ENCODE measurements at regions not wholly inside any gene's neighbourhood (a gene's known extent, or its start where the extent isn't known, plus 50 kb on each side); places are given as distances from the start of the nearest gene placed in this dataset.

- DNase-seq, result no peak
Observed at GRCh38 chr1:105934806-105935205, 1121.7 kb upstream of the PRMT6 start.

GRCh38 chr1:105964879-105965278 is 1091.6 kb upstream of the PRMT6 start:
- no peak overlapping the region for H3K9ac ChIP-seq (ENCODE audit: low read length)
- H3K27ac ChIP-seq (ENCODE audit: low read length), result no peak overlapping the region
- no peak overlapping the region for H3K4me3 ChIP-seq (ENCODE audit: low read length)
- H2AFZ ChIP-seq (ENCODE audit: low read length), result no peak overlapping the region
- H3K9me2 ChIP-seq (replicated peaks; ENCODE audit: insufficient read depth, low read length), result no peaks in the 10 kb centered on the region; the same call in 1 of the 2 replicates
- H3K4me2 ChIP-seq (ENCODE audit: low read depth, low read length, poor library complexity, severe bottlenecking), result no peak overlapping the region
- DNase-seq, result no peak
- H4K20me1 ChIP-seq (ENCODE audit: insufficient read depth, low read depth, low read length), result no peaks in the 10 kb centered on the region
- no peaks in the 10 kb centered on the region for H3K27me3 ChIP-seq (ENCODE audit: low read length)
- no peaks in the 10 kb centered on the region for H3K4me1 ChIP-seq (ENCODE audit: low read length)
- H3K9me3 ChIP-seq (ENCODE audit: low read length), result peaks cover 16% of the 10 kb centered on the region
- H3K79me2 ChIP-seq (ENCODE audit: low read length), result no peaks in the 10 kb centered on the region
- H3K36me3 ChIP-seq (ENCODE audit: insufficient read depth, low read length), result no peaks in the 10 kb centered on the region

More at GRCh38 chr1:105934806-105935205, 1121.7 kb upstream of the PRMT6 start:
- Histone ChIP-seq H3K9me3 (ENCODE audit: low read length) (no peaks in the 10 kb centered on the region), H3K79me2 (ENCODE audit: low read length) (no peaks in the 10 kb centered on the region), H3K36me3 (ENCODE audit: insufficient read depth, low read length) (no peaks in the 10 kb centered on the region), H3K4me2 (ENCODE audit: low read depth, low read length, poor library complexity, severe bottlenecking) (no peak overlapping the region), H3K4me1 (ENCODE audit: low read length) (no peaks in the 10 kb centered on the region), H3K9ac (ENCODE audit: low read length) (no peak overlapping the region), H3K27ac (ENCODE audit: low read length) (no peak overlapping the region), H3K27me3 (ENCODE audit: low read length) (no peaks in the 10 kb centered on the region), H2AFZ (ENCODE audit: low read length) (no peak overlapping the region), H3K4me3 (ENCODE audit: low read length) (no peak overlapping the region), H4K20me1 (ENCODE audit: insufficient read depth, low read depth, low read length) (no peaks in the 10 kb centered on the region), H3K9me2 (replicated peaks; ENCODE audit: insufficient read depth, low read length) (no peaks in the 10 kb centered on the region)

- no peaks in the 10 kb centered on the region; the same call in 1 of the 2 replicates for H3K9me2 ChIP-seq (replicated peaks; ENCODE audit: insufficient read depth, low read length)
- no peaks in the 10 kb centered on the region for H3K79me2 ChIP-seq (ENCODE audit: low read length)
- peaks cover 2% of the 10 kb centered on the region; the same call in 1 of the 2 replicates for H3K9me3 ChIP-seq (ENCODE audit: low read length)
- no peak overlapping the region for H3K9ac ChIP-seq (ENCODE audit: low read length)
- H3K27ac ChIP-seq (ENCODE audit: low read length), result no peak overlapping the region
- no peak for DNase-seq
- H2AFZ ChIP-seq (ENCODE audit: low read length), result no peak overlapping the region
- no peaks in the 10 kb centered on the region for H3K27me3 ChIP-seq (ENCODE audit: low read length)
- H3K36me3 ChIP-seq (ENCODE audit: insufficient read depth, low read length), result no peaks in the 10 kb centered on the region
- H3K4me3 ChIP-seq (ENCODE audit: low read length), result no peak overlapping the region
- no peak overlapping the region for H3K4me2 ChIP-seq (ENCODE audit: low read depth, low read length, poor library complexity, severe bottlenecking)
- H4K20me1 ChIP-seq (ENCODE audit: insufficient read depth, low read depth, low read length), result no peaks in the 10 kb centered on the region
- no peaks in the 10 kb centered on the region for H3K4me1 ChIP-seq (ENCODE audit: low read length)
Observed at GRCh38 chr1:105997516-105997915, 1059.0 kb upstream of the PRMT6 start.

GRCh38 chr1:106022312-106022902 is 1034.1 kb upstream of the PRMT6 start:
- H2AFZ ChIP-seq (ENCODE audit: low read length), result no peak overlapping the region
- no peak overlapping the region for H3K4me3 ChIP-seq (ENCODE audit: low read length)
- H3K4me2 ChIP-seq (ENCODE audit: low read depth, low read length, poor library complexity, severe bottlenecking), result no peak overlapping the region
- no peaks in the 10 kb centered on the region for H3K36me3 ChIP-seq (ENCODE audit: insufficient read depth, low read length)
- H3K27me3 ChIP-seq (ENCODE audit: low read length), result no peaks in the 10 kb centered on the region
- peak; percentile 64 for DNase-seq
- H3K79me2 ChIP-seq (ENCODE audit: low read length), result no peaks in the 10 kb centered on the region
- no peaks in the 10 kb centered on the region for H4K20me1 ChIP-seq (ENCODE audit: insufficient read depth, low read depth, low read length)
- H3K9ac ChIP-seq (ENCODE audit: low read length), result no peak overlapping the region
- no peaks in the 10 kb centered on the region; the same call in 1 of the 2 replicates for H3K9me2 ChIP-seq (replicated peaks; ENCODE audit: insufficient read depth, low read length)
- H3K4me1 ChIP-seq (ENCODE audit: low read length), result no peaks in the 10 kb centered on the region
- H3K9me3 ChIP-seq (ENCODE audit: low read length), result no peaks in the 10 kb centered on the region
- no peak overlapping the region for H3K27ac ChIP-seq (ENCODE audit: low read length)

GRCh38 chr1:106027871-106028270 is 1028.6 kb upstream of the PRMT6 start:
- Histone ChIP-seq H4K20me1 (ENCODE audit: insufficient read depth, low read depth, low read length) (no peaks in the 10 kb centered on the region), H3K9ac (ENCODE audit: low read length) (no peak overlapping the region), H3K9me2 (replicated peaks; ENCODE audit: insufficient read depth, low read length) (no peaks in the 10 kb centered on the region), H3K79me2 (ENCODE audit: low read length) (no peaks in the 10 kb centered on the region), H3K4me3 (ENCODE audit: low read length) (no peak overlapping the region), H3K4me1 (ENCODE audit: low read length) (no peaks in the 10 kb centered on the region), H3K4me2 (ENCODE audit: low read depth, low read length, poor library complexity, severe bottlenecking) (no peak overlapping the region), H2AFZ (ENCODE audit: low read length) (no peak overlapping the region), H3K36me3 (ENCODE audit: insufficient read depth, low read length) (no peaks in the 10 kb centered on the region), H3K9me3 (ENCODE audit: low read length) (0 out of 2 replicates have a peak, but pooled peaks cover 3% of the 10 kb centered on the region), H3K27ac (ENCODE audit: low read length) (no peak overlapping the region), H3K27me3 (ENCODE audit: low read length) (no peaks in the 10 kb centered on the region)
- no peak for DNase-seq

- Histone ChIP-seq H3K4me1 (ENCODE audit: low read length) (no peaks in the 10 kb centered on the region), H3K9ac (ENCODE audit: low read length) (no peak overlapping the region), H3K79me2 (ENCODE audit: low read length) (no peaks in the 10 kb centered on the region), H4K20me1 (ENCODE audit: insufficient read depth, low read depth, low read length) (no peaks in the 10 kb centered on the region), H3K36me3 (ENCODE audit: insufficient read depth, low read length) (no peaks in the 10 kb centered on the region), H3K27ac (ENCODE audit: low read length) (no peak overlapping the region), H3K4me2 (ENCODE audit: low read depth, low read length, poor library complexity, severe bottlenecking) (no peak overlapping the region), H3K4me3 (ENCODE audit: low read length) (no peak overlapping the region), H3K9me3 (ENCODE audit: low read length) (peaks cover 23% of the 10 kb centered on the region), H3K27me3 (ENCODE audit: low read length) (no peaks in the 10 kb centered on the region), H2AFZ (ENCODE audit: low read length) (no peak overlapping the region), H3K9me2 (replicated peaks; ENCODE audit: insufficient read depth, low read length) (no peaks in the 10 kb centered on the region)
- no peak for DNase-seq
Observed at GRCh38 chr1:106037526-106037925, 1018.9 kb upstream of the PRMT6 start.

- Histone ChIP-seq H3K9me3 (ENCODE audit: low read length) (peaks cover 24% of the 10 kb centered on the region), H3K27me3 (ENCODE audit: low read length) (no peaks in the 10 kb centered on the region), H3K9ac (ENCODE audit: low read length) (no peak overlapping the region), H3K4me2 (ENCODE audit: low read depth, low read length, poor library complexity, severe bottlenecking) (no peak overlapping the region), H3K36me3 (ENCODE audit: insufficient read depth, low read length) (no peaks in the 10 kb centered on the region), H3K79me2 (ENCODE audit: low read length) (no peaks in the 10 kb centered on the region), H3K9me2 (replicated peaks; ENCODE audit: insufficient read depth, low read length) (no peaks in the 10 kb centered on the region), H2AFZ (ENCODE audit: low read length) (no peak overlapping the region), H3K27ac (ENCODE audit: low read length) (no peak overlapping the region), H4K20me1 (ENCODE audit: insufficient read depth, low read depth, low read length) (no peaks in the 10 kb centered on the region), H3K4me1 (ENCODE audit: low read length) (no peaks in the 10 kb centered on the region), H3K4me3 (ENCODE audit: low read length) (no peak overlapping the region)
- DNase-seq, result no peak
Observed at GRCh38 chr1:106038260-106038659, 1018.2 kb upstream of the PRMT6 start.

GRCh38 chr1:106043971-106044370 is 1012.5 kb upstream of the PRMT6 start:
- Histone ChIP-seq H3K79me2 (ENCODE audit: low read length) (no peaks in the 10 kb centered on the region), H3K4me2 (ENCODE audit: low read depth, low read length, poor library complexity, severe bottlenecking) (no peak overlapping the region), H3K9me2 (replicated peaks; ENCODE audit: insufficient read depth, low read length) (no peaks in the 10 kb centered on the region), H4K20me1 (ENCODE audit: insufficient read depth, low read depth, low read length) (no peaks in the 10 kb centered on the region), H3K27me3 (ENCODE audit: low read length) (no peaks in the 10 kb centered on the region), H3K4me3 (ENCODE audit: low read length) (no peak overlapping the region), H3K4me1 (ENCODE audit: low read length) (no peaks in the 10 kb centered on the region), H3K27ac (ENCODE audit: low read length) (no peak overlapping the region), H3K9me3 (ENCODE audit: low read length) (peaks cover 23% of the 10 kb centered on the region), H2AFZ (ENCODE audit: low read length) (no peak overlapping the region), H3K9ac (ENCODE audit: low read length) (no peak overlapping the region), H3K36me3 (ENCODE audit: insufficient read depth, low read length) (no peaks in the 10 kb centered on the region)
- DNase-seq, result no peak

Data from Karpas-422 (cell line).